IPS-NIHi7 (cell line): ENCODE measurements at regions not wholly inside any gene's neighbourhood (a gene's known extent, or its start where the extent isn't known, plus 50 kb on each side); places are given as distances from the start of the nearest gene placed in this dataset.

Experiments used
- DNase-seq: peaks from one replicate; pipeline ENCODE4 v3.0.0; 2012; ENCODE audit warnings: mixed read lengths; ENCODE audit errors: extremely low spot score

DNA sequence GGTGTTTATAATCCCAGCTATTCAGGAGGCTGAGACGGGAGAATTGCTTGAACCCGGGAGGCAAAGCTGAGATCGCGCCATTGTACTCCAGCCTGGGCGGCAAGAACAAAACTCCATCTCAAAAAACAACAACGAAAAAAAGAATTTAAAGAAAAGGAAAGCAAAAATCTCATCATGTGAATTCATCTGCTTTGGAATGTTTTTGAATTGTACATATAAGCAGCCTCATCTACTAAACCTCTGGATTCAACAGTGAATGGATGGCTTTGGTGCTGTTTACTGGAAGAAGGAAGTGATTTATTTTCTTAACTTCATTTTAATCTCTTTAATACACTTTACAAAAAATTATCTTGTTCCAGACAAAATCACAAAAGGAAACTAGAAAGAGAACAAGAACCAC lies 51.8 kb upstream of the PNRC1 start:
- DNase-seq, result no peak

DNA sequence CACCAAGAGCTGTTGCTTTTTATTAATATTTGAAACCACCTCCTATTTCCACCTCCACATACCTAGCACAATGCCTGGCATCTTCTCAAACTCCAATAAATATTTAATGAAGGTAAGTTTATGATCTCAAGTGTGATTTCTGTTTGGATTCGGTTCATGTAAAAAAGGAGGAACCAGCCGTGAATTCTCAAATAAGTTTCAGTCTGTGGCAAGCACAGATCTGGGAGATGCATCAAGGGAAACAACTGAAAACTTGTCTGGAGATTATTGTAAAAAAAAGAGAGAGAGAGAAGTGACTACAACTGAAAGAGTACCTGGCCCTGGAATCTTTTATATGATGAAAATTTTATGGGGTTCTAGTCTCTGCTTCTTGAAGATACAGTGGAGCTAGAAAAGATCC lies 52.8 kb upstream of the PNRC1 start:
- DNase-seq, result no peak

DNA sequence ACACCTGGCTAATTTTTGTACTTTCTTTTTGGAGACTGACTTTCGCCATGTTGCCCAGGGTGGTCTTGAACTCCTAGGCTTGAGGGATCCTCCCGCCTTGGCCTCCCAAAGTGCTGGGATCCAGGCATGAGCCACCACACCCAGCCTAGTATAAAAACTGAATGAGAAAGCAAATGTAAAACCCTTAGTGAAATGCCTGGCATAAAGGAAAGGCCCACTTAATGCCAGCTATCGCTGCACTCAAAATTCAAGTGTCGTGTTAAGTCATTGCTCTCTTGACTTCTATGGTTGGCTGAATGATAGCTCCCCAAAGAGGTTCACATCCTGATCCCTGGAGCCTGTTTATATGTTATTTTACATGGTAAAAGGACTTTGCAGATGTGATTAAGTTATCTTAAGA lies 54.4 kb upstream of the PNRC1 start:
- no peak for DNase-seq

DNA sequence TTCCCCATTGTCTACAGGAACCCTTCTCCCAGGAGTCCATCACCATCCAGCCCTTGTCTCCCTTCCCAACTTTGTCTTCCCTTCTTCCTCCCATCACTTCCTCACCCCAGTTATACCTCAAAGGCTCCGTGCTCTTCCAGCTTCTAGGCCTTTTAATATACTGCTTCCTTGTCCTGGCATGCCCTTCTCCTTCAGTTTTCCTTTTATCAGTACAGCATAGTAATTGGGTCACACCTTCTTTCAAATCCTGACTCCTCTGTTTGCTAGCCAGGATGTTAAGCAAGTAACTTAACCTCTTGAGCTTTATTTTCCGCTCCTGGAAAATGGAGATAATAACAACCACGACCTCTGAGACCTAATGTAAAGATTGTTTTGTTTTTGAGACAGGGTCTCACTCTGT lies 54.9 kb upstream of the PNRC1 start:
- no peak for DNase-seq

DNA sequence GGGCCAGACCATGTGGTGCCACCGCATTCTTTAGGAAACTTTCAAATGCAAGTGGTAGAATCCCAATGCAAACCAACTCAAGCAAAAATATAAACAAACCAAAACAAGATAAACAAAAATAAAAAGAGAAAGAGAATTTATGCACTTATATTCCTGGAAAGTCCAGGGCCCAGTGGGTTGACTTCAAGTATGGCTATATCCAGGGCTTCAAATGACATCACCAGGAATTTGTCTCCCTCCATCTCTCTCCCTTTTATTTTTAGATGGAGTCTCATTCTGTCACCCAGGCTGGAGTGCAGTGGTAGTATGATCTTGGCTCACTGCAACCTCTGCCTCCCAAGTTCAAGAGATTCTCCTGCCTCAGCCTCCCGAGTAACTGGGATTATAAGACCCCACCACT lies 56.1 kb upstream of the PNRC1 start:
- DNase-seq, result no peak

DNA sequence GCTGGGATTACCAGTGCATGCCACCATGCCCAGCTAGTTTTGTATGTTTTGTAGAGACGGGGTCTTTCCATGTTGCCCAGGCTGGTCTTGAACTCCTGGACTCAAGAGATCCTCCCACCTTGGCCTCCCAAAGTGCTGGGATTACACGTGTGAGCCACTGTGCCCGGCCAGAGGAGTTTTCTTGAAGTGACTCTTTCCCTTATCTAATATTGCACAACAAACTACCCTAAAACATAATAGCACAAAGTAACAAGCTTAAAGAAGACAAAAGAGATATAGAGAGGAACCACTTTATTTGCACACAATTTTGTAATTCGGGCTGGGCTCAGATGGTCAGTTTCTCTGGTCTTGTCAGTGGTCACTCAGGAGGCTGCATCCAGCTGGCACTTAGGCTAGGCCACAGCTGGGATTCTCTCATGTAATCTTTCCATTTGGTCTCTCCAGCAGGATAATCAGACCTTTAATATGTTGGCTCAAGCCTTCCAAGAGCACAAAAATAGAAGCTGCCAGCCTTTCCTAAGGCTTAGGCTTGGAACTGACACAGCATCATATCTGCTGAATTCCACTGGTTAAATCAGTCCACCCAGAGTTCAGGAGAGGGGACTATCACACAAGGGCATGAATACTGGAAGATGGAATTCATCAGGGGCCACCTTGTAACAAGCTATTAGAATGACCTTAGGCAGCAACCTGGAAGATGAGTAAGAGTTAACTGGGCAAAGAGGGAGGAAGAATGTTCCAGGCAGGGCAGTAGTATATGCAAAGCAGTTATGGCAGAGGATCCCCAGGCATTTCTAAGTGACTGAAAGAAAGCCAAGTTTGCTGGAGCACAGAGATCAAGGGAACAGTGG lies 56.7 kb upstream of the PNRC1 start:
- no peak for DNase-seq

DNA sequence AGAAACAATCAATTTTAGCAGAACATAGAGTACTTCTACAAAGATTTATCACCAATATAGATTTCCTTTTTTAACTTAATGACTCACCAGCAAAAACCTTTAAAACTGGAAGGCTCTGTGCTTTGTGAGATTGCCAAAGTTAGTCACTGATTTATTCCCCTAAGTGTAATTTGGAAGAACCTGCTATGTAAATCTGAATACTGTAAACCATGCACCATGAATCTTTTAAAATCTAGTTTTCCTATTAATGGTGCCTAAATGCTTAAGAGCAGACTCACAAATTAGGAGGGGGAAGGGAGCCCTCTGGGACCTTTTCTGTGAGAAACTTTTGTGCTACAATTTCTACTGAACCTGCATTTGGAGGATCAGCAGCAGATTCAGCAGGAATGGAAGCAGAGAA lies 57.8 kb upstream of the PNRC1 start:
- DNase-seq, result no peak

DNA sequence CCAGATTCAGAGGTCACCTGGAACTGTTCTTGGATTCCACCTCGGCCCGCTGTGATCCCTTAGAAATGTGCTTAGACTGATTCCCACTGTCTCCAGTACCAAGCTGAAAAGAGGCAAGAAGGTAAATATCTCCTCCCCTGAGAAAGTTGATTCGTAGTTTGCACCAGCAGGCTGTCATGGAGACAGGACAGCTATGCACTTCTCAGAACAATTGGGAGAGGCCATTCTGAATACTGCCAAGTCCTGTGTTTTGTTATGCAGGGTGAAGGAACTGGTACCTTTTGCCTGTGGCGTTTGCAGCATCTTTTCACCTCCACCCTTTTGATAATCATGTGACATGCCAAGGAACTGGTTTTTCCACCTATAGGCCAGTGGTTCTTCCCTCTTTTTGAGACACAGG lies 58.2 kb upstream of the RNGTT start:
- peak; percentile 64 for DNase-seq

DNA sequence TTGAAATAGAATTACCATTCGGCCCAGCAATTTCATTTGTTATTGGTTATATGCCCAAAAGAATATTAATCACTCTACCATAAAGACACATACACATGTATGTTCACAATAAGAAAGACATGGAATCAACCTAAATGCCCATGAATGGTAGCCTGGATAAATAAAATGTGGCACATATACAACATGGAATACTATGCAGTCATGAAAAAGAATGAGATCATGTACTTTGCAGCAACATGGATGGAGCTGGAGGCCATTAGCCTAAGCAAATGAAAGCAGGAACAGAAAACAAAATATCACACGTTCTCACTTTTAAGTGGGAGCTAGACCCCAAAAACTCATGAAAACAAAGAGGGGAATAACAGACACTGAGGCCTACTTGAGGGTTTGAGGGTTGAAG lies 52.6 kb upstream of the RNGTT start:
- DNase-seq, result no peak

DNA sequence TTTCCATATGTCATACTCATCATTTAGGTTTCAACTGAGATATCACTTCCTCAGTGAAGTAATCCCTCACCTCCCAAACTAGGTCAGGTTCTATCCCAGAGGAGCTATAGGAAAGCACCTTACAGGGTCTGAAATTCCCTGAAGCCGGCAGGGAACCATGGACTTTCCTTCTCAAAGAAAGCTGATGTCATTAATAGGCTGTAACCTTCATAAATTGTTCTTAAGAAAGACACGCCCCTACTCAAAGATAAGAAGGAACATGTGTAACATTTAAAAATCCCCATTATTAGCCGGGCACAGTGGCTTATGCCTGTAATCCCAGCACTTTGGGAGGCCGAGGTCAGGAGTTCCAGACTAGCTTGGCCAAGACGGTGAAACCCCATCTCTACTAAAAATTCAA lies 50.0 kb upstream of the RNGTT start:
- no peak for DNase-seq
